ENCODE measurements at regions not wholly inside any gene's neighbourhood (a gene's known extent, or its start where the extent isn't known, plus 50 kb on each side); places are given as distances from the start of the nearest gene placed in this dataset.

GRCh38 chr4:85257817-85258370 lies 217.1 kb upstream of the ARHGAP24 start:
- no peak for DNase-seq (ENCODE audit: low read depth)

GRCh38 chr4:85260064-85260463 lies 214.9 kb upstream of the ARHGAP24 start:
- DNase-seq (ENCODE audit: low read depth), result no peak

GRCh38 chr4:85265234-85265633 lies 209.7 kb upstream of the ARHGAP24 start:
- no peak for DNase-seq (ENCODE audit: low read depth)

DNA sequence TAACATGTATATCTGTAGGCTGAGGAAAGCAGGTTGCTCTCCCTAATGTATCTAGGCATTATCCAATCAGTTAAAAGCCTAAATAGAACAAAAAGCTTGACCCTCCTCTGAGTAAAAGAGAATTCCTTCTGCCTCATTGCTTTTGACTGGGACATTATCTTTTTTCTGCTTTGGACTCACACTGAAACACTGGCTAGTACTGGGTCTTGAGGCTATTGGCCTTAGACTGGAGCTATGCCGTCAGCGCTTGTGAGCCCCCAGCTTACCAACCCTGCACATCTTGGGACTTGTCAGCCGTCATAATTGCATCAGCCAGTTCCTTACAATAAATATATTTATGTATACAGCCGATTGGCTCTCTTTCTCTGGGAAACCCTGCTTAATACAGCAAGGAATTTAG lies 206.8 kb upstream of the ARHGAP24 start:
- DNase-seq (ENCODE audit: low read depth), result no peak

DNA sequence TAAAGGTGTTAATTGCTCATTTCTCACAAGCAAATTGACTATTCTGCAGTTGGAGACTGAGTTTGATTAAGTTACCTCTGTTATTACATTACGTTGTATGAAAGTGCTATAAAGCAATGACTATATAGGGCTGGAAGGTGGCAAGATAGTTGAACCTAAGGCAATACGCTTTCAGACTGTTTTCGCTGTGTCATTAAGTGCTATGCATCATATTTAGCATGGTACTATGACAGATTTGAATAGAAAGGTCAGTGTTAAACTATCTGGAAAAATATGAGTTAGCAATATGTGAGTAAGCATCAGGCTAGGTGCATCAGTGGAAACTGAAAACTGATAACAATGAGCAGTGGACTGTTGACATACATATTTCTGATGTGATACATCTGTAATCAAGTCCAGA lies 206.0 kb upstream of the ARHGAP24 start:
- no peak for DNase-seq (ENCODE audit: low read depth)

DNA sequence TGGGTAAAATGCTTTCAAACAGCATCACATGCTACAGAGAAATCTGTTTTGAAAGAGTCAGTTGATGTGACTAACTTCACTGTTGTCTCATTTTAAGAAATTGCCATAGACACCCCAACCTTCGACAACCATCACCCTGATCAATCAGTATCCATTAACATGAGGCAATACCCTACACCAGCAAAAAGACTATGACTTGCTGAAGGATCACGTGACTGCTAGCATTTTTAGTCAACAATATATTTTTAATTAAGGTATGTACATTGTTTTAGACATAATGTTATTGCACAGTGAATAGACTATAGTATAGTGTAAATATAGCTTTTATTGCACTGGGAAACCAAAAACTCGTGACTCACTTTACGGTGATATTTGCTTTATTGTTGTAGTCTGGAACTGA lies 200.0 kb upstream of the ARHGAP24 start:
- DNase-seq (ENCODE audit: low read depth), result no peak

- no peak for DNase-seq (ENCODE audit: low read depth)
These were observed 194.0 kb upstream of the ARHGAP24 start for GRCh38 chr4:85280963-85281362.

- DNase-seq (ENCODE audit: low read depth), result no peak
These were observed 183.7 kb upstream of the ARHGAP24 start for GRCh38 chr4:85291226-85291625.

DNA sequence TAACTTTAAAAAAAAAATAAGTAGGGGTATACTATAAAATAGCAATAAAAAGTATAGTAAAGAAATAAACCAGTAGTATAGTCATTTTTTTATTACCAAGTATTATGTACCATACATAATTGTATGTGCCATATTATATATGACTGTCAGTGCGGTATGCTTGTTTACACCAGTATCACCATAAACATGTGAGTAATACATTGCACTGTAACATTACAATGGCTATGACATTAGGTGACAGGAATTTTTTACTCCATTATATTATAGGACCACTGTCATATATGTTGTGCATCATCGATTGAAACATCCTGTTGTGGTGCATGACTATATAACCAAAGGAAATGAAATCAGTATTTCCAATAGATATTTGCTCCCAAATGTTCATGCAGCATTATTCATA lies 176.9 kb upstream of the ARHGAP24 start:
- no peak for DNase-seq (ENCODE audit: low read depth)

DNA sequence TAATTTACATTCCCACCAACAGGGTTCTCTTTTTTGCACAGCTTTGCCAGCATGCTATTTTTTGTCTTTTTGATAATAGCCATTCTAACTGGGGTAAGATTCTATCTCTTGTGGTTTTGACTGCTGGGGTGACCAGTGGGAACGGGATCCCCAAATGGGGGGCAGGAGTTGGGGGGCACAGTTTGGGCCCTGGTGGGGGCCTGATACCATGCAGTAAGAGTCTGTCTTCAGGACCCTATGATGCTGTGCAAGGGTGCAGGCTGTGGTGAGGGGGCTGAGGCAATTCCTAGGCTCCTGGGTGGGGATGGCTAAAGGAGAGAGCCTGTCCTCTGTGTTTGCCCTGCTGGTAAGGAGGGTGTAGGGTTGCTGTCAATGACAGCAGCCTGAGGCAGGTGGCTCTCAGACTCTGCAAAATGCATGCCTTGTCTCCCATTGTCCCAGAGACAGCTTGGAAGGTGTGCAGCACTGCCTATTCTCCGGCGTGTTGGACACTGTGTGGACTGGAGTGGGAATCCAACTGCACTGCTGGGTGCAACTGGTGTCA lies 172.7 kb upstream of the ARHGAP24 start:
- DNase-seq (ENCODE audit: low read depth), result no peak

- no peak for DNase-seq (ENCODE audit: low read depth)
These were observed 172.2 kb upstream of the ARHGAP24 start for GRCh38 chr4:85302756-85303155.

DNA sequence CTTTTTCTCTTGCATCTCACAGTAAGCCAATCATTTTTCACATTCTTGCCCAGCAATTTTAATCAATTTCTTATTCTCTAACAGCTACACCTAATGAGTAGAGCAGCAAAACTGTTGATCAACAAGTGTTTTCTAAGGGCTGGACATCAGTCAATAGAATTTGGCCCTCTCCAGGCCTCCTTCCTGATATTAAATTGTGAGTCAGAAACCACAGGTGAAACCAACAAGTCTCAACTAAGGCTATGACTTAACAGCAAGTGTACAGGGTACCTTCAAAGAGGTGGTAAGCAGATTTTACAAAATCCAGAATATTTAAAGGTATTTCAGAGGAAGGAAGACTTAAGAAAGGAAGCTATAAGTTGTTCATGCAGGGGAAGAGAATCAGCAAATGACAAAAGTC lies 156.5 kb upstream of the ARHGAP24 start:
- no peak for DNase-seq (ENCODE audit: low read depth)

DNA sequence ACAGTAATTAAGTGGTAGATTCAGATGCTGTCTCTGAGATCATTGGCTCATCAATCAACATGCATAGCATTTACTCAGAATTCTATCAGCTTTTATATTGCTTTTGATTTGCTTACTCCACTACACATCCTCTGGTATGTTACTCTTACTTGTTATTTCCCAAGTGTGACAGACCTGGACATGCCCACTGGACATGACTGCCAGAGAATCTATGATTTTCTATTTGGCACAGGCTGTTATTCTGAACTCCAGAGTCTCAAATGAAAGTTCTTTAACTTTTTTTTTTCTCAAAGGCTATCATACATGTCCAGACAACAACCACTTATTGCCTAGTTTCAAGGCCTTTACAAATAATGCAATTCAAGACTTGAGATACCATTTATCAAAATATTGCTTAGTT lies 116.1 kb upstream of the ARHGAP24 start:
- no peak for DNase-seq (ENCODE audit: low read depth)

GRCh38 chr4:85362550-85362949 lies 112.4 kb upstream of the ARHGAP24 start:
- no peak for DNase-seq (ENCODE audit: low read depth)

DNA sequence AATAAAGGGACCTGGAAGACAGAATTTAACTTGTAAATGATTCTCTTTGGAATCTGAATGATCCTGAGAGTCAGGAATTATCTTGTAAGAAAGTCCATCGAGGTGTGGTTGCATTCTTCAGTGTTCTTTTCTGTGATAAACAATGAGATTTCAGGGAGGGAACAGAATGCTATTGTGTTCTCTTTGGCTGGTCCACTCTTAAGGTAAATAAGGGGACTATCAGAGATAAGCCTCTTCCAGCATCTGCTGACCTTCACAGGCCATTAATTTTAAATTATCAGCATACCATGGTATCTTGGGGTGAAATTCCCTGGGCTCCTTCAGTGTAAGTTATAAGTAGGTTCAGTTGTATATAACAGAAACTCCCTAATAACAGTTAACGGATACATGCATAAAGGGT lies 107.1 kb upstream of the ARHGAP24 start:
- no peak for DNase-seq (ENCODE audit: low read depth)

- no peak for DNase-seq (ENCODE audit: low read depth)
These were observed 106.7 kb upstream of the ARHGAP24 start for GRCh38 chr4:85368240-85368639.

GRCh38 chr4:85368932-85369331 lies 106.0 kb upstream of the ARHGAP24 start:
- DNase-seq (ENCODE audit: low read depth), result no peak

DNA sequence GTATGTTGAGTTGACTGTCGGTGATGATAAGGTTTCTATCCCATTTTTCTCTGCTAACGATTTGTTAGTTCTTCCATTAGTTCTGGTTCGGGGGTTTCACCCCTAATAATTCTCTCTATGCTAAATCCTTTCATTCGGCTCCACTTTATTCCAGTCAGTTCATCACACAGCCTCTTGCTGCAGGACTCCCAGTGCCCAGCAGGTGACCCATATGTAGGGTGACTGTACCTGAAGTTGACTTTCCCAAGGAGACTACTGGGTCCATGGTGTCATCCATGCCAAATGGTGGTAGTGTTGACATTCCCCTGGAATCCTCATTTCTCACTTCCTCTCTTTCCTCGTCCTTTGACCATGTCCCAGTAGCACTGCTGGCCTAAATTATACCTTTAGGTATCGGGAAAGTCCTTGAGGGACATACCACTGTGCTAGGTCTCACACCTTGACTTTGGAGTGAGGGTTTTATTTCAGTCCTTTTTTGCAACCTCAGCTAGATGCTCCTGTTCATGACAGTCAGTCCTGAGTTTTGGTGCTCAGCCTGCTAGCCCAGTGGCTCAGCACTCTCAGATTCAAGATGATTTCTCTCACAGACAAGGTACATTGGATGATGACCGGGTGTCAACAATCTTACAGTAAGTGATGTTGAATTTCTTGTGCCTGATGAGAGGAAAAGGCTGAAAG lies 105.1 kb upstream of the ARHGAP24 start:
- DNase-seq (ENCODE audit: low read depth), result no peak

GRCh38 chr4:85370400-85371032 lies 104.4 kb upstream of the ARHGAP24 start:
- DNase-seq (ENCODE audit: low read depth), result peak; percentile 34

DNA sequence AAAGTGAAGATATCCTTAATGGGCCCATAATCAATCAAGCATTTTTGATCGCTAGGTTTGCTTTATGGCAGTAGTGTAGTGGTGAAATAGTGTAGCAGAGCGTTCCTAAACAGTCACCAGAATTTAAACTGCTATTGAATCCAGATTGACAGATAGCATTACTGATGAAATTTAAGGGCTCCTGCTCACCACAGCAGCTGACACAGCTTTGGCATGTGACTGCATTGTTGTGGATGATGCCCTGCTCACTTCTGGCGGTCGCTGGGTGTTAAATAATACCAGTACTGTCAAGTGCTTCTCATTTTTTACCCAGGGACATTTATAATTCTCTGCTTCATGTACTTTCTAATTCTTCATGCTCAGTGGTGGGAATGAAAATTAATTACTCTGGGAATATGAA lies 102.0 kb upstream of the ARHGAP24 start:
- no peak for DNase-seq (ENCODE audit: low read depth)

DNA sequence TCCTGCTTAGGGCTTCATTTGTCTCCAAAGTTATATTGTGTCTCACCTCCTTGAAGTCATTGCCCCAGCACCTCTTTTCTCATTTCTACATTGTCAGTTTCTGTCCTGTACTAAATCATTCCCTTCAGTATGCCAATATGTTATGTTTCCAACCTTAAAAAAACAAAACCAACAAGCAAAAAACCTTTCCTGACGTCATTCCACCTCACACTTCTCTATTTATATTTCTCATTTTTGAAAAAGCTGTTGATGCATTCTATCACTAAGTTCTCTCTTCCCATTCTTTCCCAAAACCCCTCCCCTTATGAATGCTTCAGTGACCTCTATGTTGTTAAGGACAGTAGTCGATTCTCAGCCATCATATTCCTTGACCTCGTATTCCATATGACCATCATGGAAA lies 98.7 kb upstream of the ARHGAP24 start:
- DNase-seq (ENCODE audit: low read depth), result no peak

- DNase-seq (ENCODE audit: low read depth), result no peak
These were observed 93.0 kb upstream of the ARHGAP24 start for GRCh38 chr4:85381968-85382367.

GRCh38 chr4:85391071-85391470 lies 83.9 kb upstream of the ARHGAP24 start:
- no peak for DNase-seq (ENCODE audit: low read depth)
